HG02938 (cell line): ENCODE measurements at regions not wholly inside any gene's neighbourhood (a gene's known extent, or its start where the extent isn't known, plus 50 kb on each side); places are given as distances from the start of the nearest gene placed in this dataset.
"Not testable (repeated sequence)": the region's sequence is repeated elsewhere in the genome, so short reads cannot be mapped to it uniquely, and the experiment has no call there.

Experiments used
- ATAC-seq: cut with Tn5 transposase; IDR thresholded peaks from one replicate; pipeline ENCODE4 v1.9.1; 2021; ENCODE audit warnings: mild to moderate bottlenecking, moderate library complexity; ENCODE audit not compliant: unreplicated experiment

DNA sequence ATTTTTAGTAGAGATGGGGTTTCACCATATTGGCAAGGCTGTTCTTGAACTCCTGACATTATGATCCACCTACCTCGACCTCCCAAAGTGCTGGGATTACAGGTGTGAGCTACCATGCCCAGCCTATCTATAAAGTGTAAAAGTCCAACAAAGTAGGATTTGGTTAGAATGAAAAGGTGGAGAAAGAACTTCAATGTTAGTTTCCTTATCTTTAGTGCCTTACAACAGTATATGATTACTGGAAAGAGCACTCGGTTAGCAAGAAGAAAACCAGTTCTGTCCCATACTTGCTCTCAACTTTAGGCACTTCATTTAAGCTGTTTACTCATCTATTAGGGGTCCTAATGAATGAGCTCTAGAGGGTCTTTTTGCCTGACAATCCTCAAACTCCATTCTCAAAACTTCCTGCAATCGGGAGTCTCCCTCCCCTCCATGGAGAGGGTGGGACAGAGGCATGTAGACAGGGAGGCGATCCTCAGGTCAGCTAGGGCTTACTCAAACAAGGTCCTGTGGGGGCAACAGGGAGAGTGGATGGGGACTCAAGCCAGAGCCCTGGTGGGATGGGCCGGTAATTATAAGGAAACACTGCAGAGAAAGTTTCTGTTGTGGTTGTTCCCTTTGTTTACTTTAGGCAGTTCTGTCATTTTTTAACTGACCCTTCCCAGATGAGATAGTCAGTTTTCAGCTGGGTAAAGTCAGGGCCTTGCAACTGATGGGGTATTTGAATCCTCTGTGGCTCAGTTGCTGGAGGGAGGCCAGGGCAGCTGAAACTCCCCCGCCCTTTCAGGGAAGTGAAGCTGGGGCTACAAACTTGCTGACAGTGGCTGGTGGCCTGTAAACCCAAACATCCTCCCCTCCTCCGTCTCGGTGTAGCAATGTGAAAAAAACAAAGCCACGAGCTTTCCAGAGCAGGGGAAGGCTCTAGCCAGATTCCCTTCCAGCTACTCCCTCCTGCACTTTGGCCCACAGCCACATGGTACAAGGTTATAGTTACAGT is 64.4 kb upstream of the NOTCH2NLA start:
- ATAC-seq, result not testable (repeated sequence)

DNA sequence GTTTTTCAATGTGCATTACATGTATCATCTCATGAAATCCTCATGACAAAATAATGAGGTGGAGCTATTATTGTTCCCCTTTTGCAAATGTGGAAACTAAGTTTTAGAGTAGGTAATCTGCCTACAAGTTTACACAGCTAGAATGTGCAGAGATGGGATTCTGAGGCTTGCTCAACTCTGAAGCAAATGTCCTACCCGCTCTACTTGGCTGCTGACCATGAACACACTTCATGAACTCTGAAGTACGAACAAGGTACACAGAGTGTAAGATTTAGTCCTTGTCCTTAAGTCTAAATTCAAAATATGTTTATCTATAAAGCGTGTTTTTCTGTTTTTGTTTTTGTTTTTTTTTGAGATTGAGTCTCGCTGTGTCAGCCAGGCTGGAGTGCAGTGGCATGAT is 63.6 kb upstream of the NOTCH2NLA start:
- not testable (repeated sequence) for ATAC-seq

DNA sequence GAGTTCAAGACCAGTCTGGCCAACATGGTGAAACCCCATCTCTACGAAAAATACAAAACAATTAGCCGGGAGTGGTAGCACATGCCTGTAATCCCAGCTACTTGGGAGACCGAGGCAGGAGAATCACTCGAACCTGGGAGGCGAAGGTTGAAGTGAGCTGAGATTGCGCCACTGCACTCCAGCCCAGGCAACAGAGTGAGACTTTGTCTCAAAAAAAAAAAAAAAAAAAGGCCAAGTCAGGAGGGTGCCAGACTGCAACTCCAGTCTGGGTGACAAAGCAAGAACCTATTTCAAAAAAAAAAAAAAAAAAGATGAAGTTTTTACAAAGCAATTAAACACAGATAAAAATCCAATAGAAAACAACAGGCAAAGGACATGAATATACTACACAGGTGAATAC is 59.1 kb upstream of the NOTCH2NLA start:
- not testable (repeated sequence) for ATAC-seq

DNA sequence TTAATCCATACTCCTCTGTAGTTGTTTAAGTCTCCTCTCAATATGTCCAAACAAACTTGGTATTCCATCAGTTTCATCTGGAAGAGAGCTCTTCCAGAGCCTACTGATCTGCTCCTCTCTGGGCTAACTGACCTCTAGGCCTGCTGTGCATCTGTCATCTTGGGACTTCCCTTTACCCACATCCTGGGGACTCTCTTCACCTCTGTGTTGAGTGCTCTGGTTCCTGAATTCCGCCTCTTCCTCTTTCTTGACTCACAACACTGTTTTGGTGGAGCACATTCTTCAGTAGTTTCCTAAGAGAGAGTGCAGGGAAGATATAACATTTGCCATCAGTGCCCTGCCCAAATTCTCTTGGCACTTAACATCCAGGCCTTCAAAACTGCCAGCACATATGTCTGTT is 55.9 kb upstream of the NOTCH2NLA start:
- not testable (repeated sequence) for ATAC-seq

- ATAC-seq, result peak; percentile 37
These were observed 54.7 kb upstream of the NOTCH2NLA start for GRCh38 chr1:146283527-146283880.

GRCh38 chr1:146282807-146283526 is 54.1 kb upstream of the NOTCH2NLA start:
- ATAC-seq, result peak; percentile 81

- ATAC-seq, result not testable (repeated sequence)
These were observed 52.7 kb upstream of the NOTCH2NLA start for GRCh38 chr1:146281522-146281921.

DNA sequence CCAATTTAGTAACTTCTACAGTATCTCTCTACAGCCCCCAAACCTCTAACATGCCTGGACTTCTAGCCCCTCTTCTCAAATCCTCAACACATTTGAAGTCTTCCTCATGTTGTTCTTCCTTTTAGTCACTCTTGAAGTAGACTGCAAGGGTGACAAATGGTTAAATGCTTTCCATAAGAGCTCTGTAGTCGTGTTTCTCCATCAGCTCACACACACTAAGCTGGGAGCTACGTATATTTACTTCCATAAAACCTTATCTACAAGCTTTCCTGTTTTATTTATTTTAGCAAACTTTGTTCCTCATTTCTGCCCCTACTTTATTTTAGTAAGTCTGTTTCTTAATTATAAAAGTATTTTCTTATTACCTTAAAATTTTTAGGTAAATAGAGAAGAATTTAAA is 49.9 kb upstream of the NOTCH2NLA start:
- ATAC-seq, result not testable (repeated sequence)
